GM19023 (cell line): ENCODE measurements at regions not wholly inside any gene's neighbourhood (a gene's known extent, or its start where the extent isn't known, plus 50 kb on each side); places are given as distances from the start of the nearest gene placed in this dataset.

Experiments used
- ATAC-seq: cut with Tn5 transposase; IDR thresholded peaks from one replicate; pipeline ENCODE4 v1.9.1; 2021; ENCODE audit warnings: mild to moderate bottlenecking, moderate library complexity; ENCODE audit not compliant: unreplicated experiment

- no peak for ATAC-seq
Observed at GRCh38 chr20:10951216-10951615, 277.4 kb upstream of the JAG1 start.

DNA sequence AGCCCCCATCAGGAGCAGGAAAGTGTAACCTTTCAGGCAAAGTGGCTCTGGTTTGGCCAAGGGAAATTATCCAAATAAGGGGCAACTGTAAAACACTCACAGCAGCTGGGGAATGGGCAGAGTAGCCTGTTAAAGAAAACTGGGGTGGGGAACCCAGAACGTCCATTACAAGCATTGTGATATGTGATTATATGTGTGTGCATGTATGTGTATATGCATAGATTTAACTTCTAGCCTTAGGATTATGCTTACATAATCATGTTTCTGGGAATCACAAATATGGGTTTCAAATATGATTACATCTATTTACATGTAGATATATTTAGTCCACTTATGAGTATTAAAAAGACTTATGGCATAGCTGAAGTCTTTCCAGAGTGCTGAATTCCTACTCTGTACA, 278.1 kb upstream of the JAG1 start:
- ATAC-seq, result no peak

GRCh38 chr20:10953437-10953836, 279.6 kb upstream of the JAG1 start:
- ATAC-seq, result no peak

- no peak for ATAC-seq
Observed at GRCh38 chr20:10954137-10954840, 280.5 kb upstream of the JAG1 start.

GRCh38 chr20:10954908-10955580, 281.2 kb upstream of the JAG1 start:
- no peak for ATAC-seq

GRCh38 chr20:10958279-10958678, 284.5 kb upstream of the JAG1 start:
- no peak for ATAC-seq

GRCh38 chr20:10960416-10960815, 286.6 kb upstream of the JAG1 start:
- no peak for ATAC-seq

DNA sequence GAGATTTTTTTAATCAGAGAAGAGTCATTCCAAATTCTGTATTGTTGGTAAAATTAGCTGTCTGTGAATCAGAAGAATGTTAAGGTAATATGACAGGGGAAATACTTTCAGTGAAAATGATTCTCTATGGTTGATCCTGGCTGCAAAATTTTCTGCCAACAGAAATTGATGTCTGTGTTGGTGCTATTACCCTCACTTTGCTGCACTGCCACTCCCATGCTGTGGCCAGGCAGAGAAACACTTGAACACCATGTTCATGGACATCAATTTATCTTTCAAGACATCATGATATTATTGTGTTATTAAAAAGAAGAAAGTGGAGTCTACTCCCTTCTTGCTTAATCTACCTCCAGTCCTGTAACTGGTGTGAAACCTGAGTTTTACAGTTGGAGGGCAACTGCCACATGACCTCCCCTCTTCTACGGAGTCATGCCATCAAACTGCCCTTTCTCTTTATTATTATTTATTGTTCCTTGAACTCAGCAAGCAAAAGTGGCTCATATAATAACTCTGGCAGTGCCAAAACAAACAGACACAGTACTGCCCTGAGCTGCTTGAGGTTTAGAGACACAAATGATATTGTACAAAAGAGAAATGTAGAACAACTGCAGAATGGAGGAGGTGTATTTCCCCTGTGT, 288.0 kb upstream of the JAG1 start:
- no peak for ATAC-seq

- no peak for ATAC-seq
Observed at GRCh38 chr20:10962937-10963336, 289.1 kb upstream of the JAG1 start.

GRCh38 chr20:10963717-10964266, 290.0 kb upstream of the JAG1 start:
- ATAC-seq, result no peak

DNA sequence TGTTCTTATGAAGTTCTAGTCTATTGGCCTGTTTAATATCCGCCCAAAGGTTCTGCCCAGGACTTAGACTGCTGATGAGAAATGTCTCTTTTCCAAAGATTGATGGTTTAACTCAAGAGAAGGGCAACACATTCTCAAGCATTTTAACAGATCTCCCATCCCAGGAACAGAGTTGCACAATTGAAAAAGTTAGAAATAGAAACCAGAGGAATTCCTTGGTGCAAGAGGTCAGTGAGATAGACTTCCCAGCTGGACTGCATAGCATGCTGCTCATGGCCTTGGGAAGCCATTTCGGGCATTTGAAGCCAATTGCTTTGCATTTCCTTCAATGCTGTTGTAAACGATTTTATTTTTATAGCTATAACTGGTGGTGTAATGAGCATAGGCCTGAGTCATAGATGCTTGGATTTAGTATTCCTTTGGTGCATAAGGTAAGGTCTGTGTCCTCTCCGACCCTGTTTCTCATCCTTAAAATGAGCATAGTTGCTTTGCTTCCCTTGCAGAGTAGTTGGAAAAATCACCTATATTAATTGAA, 292.2 kb upstream of the JAG1 start:
- ATAC-seq, result no peak

- ATAC-seq, result no peak
Observed at GRCh38 chr20:10970109-10970508, 296.3 kb upstream of the JAG1 start.

DNA sequence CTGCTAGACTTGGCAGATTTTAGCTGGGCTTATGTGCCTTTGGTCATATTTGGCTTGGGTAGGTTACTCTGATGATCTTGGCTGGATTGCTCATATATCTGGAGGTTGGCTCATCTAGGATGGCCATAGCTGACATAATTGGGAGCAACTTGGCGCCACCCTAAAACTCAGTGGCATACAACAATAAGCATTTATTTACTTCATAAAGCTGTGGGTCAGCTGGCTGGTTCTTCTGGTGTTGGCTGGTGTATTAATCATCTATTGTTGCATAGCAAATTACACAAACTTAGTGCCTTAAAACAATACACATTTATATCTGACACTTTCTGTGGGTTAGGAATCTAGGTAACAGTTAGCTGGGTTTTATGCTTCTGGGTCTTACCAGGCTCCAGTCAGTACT, 297.3 kb upstream of the JAG1 start:
- ATAC-seq, result no peak

DNA sequence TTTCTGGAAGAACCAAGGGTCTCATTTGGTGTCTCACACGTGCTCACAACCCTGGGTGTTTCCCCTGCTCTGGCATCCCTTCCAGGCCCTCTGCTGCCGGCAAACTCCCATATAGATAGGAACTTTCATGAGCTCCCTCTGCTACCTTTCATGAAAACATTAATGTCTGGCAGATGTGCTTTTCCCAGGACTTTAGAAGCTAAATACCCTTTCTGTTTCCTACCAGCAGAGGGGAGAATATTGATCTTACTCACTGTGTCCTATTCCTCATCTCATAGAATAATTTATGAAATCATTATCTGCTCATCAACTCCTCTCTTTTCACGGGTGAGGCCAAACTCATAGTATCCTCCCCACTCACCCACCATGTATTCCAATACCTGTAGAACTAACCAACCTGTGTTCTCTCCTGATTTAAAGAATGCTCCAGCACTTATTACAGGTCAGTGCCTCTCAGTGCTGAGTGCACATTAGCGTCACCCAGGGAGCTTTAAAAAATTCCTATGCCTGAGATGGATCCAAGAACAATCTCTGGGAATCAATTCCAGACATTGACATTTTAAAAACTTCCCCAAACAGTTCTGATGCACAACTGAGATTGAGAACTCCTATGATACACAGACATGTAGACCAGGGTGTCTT, 298.5 kb upstream of the JAG1 start:
- no peak for ATAC-seq

GRCh38 chr20:10976051-10976450, 302.3 kb upstream of the JAG1 start:
- ATAC-seq, result no peak

DNA sequence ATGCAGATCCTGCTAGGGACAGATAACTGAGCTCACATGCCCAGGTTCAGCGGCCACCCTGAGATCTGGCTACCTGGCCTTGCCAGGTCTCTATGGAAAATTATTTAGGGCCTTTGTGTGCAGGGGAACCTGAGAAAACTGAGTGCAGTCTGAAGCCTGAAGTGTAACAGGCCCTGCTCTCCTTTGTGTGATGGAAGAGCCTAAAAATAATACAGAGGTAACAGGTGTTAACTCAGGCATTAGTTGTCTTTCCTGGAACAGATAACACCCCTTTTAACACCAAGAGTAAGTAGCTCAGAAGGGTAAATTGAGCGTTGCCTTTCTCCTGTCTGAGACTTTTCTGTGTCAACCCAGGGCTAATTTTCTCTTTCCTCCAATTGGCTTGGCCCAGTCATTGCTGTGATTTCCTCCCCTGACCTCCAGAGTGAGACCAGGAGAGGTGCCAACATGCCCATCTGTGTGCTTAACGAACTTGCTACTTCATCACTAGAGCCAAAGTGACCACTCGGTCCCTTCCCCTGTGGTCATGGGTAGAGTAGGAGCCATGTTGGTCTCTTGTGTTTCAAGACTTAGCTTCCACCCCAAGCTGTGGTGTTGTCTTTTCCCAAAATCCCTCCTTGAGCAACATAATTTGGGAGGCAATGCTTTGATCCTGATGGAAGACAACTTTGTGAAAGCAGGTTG, 304.4 kb upstream of the JAG1 start:
- no peak for ATAC-seq

GRCh38 chr20:10978713-10979112, 304.9 kb upstream of the JAG1 start:
- ATAC-seq, result no peak

- ATAC-seq, result no peak
Observed at GRCh38 chr20:10982692-10983091, 308.9 kb upstream of the JAG1 start.

- no peak for ATAC-seq
Observed at GRCh38 chr20:10984294-10984693, 310.5 kb upstream of the JAG1 start.

DNA sequence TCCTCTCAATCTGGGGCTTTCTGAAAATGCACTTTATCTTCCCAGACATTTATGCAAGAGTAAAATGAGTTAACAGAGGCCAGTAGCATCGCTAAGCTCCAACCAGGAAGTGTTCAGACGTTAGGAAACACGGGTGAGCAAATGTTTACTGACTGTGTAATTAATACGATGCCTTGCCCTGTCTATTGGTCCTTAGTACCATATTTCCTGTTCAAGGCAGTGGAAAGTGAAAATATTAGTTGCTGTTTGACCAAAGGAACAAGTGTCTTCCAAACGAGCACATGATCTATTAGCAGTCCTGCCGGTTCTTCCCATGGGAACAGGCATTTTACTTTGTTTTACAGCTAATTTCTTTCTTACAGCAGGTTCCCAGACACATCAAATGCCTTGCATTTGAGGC, 311.1 kb upstream of the JAG1 start:
- ATAC-seq, result no peak

- ATAC-seq, result no peak
Observed at GRCh38 chr20:10985536-10985935, 311.7 kb upstream of the JAG1 start.
